Fibroblast of lung (primary cell): ENCODE measurements at regions not wholly inside any gene's neighbourhood (a gene's known extent, or its start where the extent isn't known, plus 50 kb on each side); places are given as distances from the start of the nearest gene placed in this dataset.

Experiments used
- DNase-seq, 2 donors: peaks; one replicate each; pipeline versions ENCODE4 v3.0.0 to v3.0.0-alpha.2; 2010; ENCODE audit warnings: low read depth in 2 of 2
- H2AFZ ChIP-seq: 2 replicates; pipeline ENCODE4 v1.5.1; 2012; ENCODE audit warnings: low read length, control low read depth, inconsistent platforms
- H3K27ac ChIP-seq: 2 replicates; pipeline ENCODE4 v1.5.1; 2011; ENCODE audit warnings: low read length, control low read depth; ENCODE audit not compliant: insufficient read depth
- H3K27me3 ChIP-seq: 2 replicates; pipeline ENCODE4 v1.5.1; 2011; ENCODE audit warnings: mild to moderate bottlenecking, low read length; ENCODE audit not compliant: control insufficient read depth, insufficient read depth
- H3K36me3 ChIP-seq: 2 replicates; pipeline ENCODE4 v1.5.1; 2011; ENCODE audit warnings: low read length; ENCODE audit not compliant: control insufficient read depth, insufficient read depth
- H3K4me1 ChIP-seq: 2 replicates; pipeline ENCODE4 v1.5.1; 2011; ENCODE audit warnings: low read length; ENCODE audit not compliant: control insufficient read depth, insufficient read depth; ENCODE audit errors: extremely low read depth
- H3K4me2 ChIP-seq: 2 replicates; pipeline ENCODE4 v1.5.1; 2011; ENCODE audit warnings: low read length, control low read depth; ENCODE audit not compliant: insufficient read depth; ENCODE audit errors: extremely low read depth
- H3K4me3 ChIP-seq, 4 experiments: fragments of 200-600 bp in 1 of 4; sonication (generic) in 1 of 4; replicated peaks in 1 of 4; 2 replicates each; pipeline ENCODE4 v1.5.1; 2011 to 2016; ENCODE audit warnings: low read length in 4 of 4, low read depth in 3 of 4, mild to moderate bottlenecking in 3 of 4, control low read depth in 2 of 4, inconsistent platforms in 1 of 4, mixed read lengths in 1 of 4; ENCODE audit not compliant: insufficient read depth in 1 of 4; ENCODE audit errors: control extremely low read depth in 1 of 4
- H3K79me2 ChIP-seq: 2 replicates; pipeline ENCODE4 v1.5.1; 2012; ENCODE audit warnings: mild to moderate bottlenecking, low read length, inconsistent platforms; ENCODE audit not compliant: control insufficient read depth, insufficient read depth
- H3K9ac ChIP-seq: 2 replicates; pipeline ENCODE4 v1.5.1; 2011; ENCODE audit warnings: mild to moderate bottlenecking, low read length, control low read depth; ENCODE audit not compliant: insufficient read depth
- H3K9me3 ChIP-seq: 2 replicates; pipeline ENCODE4 v1.5.1; 2012; ENCODE audit warnings: low read depth, low read length; ENCODE audit not compliant: control insufficient read depth, insufficient read depth
- H4K20me1 ChIP-seq: 2 replicates; pipeline ENCODE4 v1.5.1; 2011; ENCODE audit warnings: low read length; ENCODE audit not compliant: control insufficient read depth, insufficient read depth; ENCODE audit errors: extremely low read depth
- CTCF ChIP-seq, 2 donors: IDR thresholded peaks in 1 of 2; conservative IDR thresholded peaks in 1 of 2; 1 replicate in 1 of 2; 2 replicates in 1 of 2; pipeline ENCODE4 v1.5.1; 2011 to 2012; ENCODE audit warnings: low read length in 2 of 2, control low read depth in 1 of 2, inconsistent platforms in 1 of 2, low read depth in 1 of 2, mild to moderate bottlenecking in 1 of 2
- EZH2 ChIP-seq: IDR thresholded peaks from 2 replicates; pipeline ENCODE4 v1.5.1; 2012; ENCODE audit warnings: low read length, control low read depth, mild to moderate bottlenecking; ENCODE audit errors: missing control alignments

- Histone ChIP-seq H3K4me1 (no peaks in the 10 kb centered on the region), H3K9ac (no peak overlapping the region), H2AFZ (no peak overlapping the region), H3K4me2 (no peak overlapping the region), H3K27ac (no peak overlapping the region), H3K36me3 (no peaks in the 10 kb centered on the region), H4K20me1 (no peaks in the 10 kb centered on the region), H3K9me3 (no peaks in the 10 kb centered on the region), H3K4me3 (no peak overlapping the region), H3K27me3 (no peaks in the 10 kb centered on the region), H3K79me2 (no peaks in the 10 kb centered on the region)
- no peak for TF ChIP-seq CTCF (conservative IDR thresholded peaks at IDR 0.05 in 1 of 2, IDR thresholded peaks at IDR 0.05 in 1 of 2; ENCODE audit: low read depth in 1 of 2, low read length in 2 of 2)
- TF ChIP-seq EZH2 = no peak
- no peak for DNase-seq
Measured at GRCh38 chr12:131331148-131331750, 377.5 kb downstream of the ADGRD1 start.

DNA sequence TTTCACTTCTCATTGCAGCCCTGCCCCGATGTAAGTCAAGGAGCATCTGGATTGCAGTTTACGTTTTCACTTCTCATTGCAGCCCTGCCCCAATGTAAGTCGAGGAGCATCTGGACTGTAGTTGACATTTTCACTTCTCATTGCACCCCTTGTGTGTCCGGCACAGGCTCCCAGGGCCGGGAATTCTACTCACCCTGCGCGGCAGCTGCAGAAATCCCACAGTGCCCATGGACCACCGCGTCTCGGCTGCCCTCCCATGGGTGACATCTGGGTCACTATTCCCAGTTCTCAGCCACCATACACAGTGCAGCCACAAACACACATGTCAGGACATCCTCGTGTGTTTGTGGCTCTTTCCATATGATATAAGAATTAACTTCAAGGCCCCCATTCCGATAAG, 378.5 kb downstream of the ADGRD1 start:
- no peak overlapping the region for H3K27ac ChIP-seq
- H3K4me1 ChIP-seq = no peaks in the 10 kb centered on the region
- H2AFZ ChIP-seq = no peak overlapping the region
- H4K20me1 ChIP-seq = no peaks in the 10 kb centered on the region
- no peaks in the 10 kb centered on the region for H3K9me3 ChIP-seq
- H3K9ac ChIP-seq = no peak overlapping the region
- no peak for DNase-seq
- TF ChIP-seq CTCF (conservative IDR thresholded peaks at IDR 0.05 in 1 of 2, IDR thresholded peaks at IDR 0.05 in 1 of 2; ENCODE audit: low read depth in 1 of 2, low read length in 2 of 2) (no peak), EZH2 (no peak)
- H3K4me2 ChIP-seq = no peak overlapping the region
- no peaks in the 10 kb centered on the region for H3K36me3 ChIP-seq
- no peaks in the 10 kb centered on the region for H3K27me3 ChIP-seq
- H3K79me2 ChIP-seq = no peaks in the 10 kb centered on the region
- H3K4me3 ChIP-seq = no peak overlapping the region

- Histone ChIP-seq H2AFZ (no peak overlapping the region), H3K9ac (no peak overlapping the region), H4K20me1 (no peaks in the 10 kb centered on the region), H3K4me1 (no peaks in the 10 kb centered on the region), H3K4me3 (no peak overlapping the region), H3K36me3 (no peaks in the 10 kb centered on the region), H3K4me2 (no peak overlapping the region), H3K27ac (no peak overlapping the region), H3K79me2 (no peaks in the 10 kb centered on the region), H3K9me3 (no peaks in the 10 kb centered on the region), H3K27me3 (no peaks in the 10 kb centered on the region)
- no peak for TF ChIP-seq EZH2
- no peak for TF ChIP-seq CTCF (conservative IDR thresholded peaks at IDR 0.05 in 1 of 2, IDR thresholded peaks at IDR 0.05 in 1 of 2; ENCODE audit: low read depth in 1 of 2, low read length in 2 of 2)
- DNase-seq = no peak
Measured at GRCh38 chr12:131333136-131333535, 377.8 kb upstream of the SFSWAP start.
